HG02623 (cell line): ENCODE measurements at regions not wholly inside any gene's neighbourhood (a gene's known extent, or its start where the extent isn't known, plus 50 kb on each side); places are given as distances from the start of the nearest gene placed in this dataset.

ENCODE experiments used
- ATAC-seq: cut with Tn5 transposase; IDR thresholded peaks from one replicate; pipeline ENCODE4 v1.9.1; 2021; ENCODE audit warnings: moderate library complexity; ENCODE audit not compliant: unreplicated experiment

DNA sequence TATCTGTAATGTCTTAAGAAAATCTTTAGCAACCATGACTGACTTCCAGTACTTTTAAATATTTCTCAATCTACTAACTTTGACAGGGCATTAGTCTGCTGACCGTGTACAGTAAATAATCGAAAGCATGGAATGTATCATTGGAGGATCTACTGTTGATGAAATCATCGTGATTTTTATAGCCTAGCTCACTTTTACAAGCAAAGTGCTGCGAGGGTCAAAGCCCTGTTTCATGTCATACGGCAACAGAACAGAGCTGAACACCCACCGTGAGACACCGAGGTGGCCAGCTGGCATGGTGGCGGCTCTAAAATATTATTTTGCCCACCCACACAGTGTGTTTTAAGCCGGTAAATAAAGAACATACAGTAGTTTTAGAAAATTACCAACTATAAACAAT is 679.3 kb downstream of the FAT4 start:
- ATAC-seq, result no peak

DNA sequence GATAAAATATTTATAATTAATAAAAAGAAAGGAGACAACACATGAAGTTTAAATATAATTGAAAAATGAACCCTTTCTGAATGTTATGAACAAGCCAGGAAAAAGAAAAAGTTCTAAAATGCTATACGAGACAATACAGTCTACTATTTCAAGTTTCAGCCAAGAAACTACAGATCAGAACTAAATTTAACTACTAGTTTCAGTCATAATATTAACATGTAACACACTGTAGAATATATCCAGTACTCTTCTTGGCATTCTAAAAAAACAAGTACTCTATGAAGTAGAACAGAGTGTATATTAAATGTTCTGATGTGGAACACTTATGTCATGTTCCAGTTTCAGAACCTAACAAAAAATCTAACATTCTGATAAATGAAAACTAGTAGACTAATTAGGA is 679.7 kb downstream of the FAT4 start:
- no peak for ATAC-seq

DNA sequence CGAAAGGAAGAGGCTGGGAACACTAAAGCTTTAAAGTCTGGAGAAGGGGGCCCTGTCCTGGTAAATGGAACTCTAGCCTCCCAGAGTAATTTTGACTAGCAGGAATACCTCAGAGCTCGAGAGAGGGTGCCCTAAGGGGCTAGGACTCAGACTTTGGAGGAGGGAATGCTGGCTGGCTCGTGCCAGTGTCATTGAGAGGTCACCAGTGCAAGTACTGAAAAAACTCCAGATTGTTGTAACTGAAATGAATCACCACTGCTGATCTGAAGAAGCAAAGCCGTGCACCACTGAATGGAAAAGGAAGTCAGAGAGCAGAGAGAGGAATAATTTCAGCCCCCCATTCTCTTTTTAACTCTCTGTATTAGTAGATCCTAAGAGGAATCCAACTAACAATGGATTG is 690.2 kb downstream of the FAT4 start:
- no peak for ATAC-seq

DNA sequence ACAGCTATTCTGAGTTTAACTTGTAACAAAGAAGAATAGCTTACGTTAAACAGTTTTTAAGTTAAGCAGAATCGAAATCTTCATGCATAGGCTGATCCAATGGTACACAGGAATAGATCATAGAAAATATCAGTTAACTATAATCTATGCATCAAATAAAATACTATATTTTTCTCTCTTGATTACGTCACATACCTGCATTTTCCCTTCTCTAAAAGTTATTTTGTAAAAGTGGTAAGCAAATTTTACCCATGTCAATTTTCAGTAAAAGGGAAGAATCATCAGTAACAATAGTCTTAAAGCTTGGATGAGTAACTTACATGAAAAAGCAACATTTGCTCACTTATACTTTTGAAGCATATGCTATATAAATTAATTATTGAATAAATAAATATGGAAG is 692.4 kb downstream of the FAT4 start:
- ATAC-seq, result no peak

DNA sequence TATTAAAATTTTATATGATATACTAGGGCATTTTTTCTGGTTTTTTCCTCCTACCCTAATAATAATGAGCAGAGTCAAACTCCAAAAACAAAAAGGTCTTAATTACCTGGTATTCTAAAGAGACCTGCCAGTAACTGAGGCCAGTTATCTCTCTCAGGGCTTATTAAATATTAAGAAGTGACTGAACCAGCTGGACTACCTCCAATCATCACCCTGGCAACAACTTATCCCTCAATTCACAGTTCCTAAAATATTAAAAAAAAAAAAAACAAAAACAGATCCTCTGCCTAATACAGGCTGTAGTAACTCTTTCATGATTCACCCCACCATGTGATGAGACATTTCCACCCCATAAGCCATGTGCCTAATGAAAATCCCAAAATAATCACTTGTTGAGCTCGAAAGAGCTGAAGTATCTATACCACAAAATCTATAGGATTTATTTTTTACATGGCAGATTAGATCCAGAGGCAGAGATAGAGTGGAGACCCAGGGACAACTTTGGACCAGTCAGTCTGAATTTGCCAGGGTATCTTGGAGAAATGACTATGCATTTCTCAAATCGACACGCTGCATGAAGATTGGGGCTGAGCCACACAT is 698.0 kb downstream of the FAT4 start:
- ATAC-seq, result no peak

DNA sequence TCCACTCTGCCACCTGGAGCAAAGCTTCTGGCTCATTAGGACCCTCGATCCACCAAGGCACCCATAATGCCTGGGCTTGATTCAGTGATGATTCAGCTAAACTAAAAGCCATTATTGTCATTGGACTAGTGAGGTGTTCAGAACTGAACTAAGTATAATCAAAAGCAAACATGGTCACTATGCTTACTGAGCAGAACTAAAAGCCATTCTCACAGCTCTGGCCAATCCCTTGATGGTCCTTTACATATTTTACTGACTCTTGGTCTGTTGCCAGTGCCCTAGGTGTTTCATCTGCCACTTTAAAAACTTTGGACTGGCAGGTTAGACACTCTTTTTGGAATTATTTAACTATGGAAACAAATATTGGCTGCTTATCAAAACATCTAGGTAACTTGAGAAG is 703.5 kb downstream of the FAT4 start:
- ATAC-seq, result no peak

DNA sequence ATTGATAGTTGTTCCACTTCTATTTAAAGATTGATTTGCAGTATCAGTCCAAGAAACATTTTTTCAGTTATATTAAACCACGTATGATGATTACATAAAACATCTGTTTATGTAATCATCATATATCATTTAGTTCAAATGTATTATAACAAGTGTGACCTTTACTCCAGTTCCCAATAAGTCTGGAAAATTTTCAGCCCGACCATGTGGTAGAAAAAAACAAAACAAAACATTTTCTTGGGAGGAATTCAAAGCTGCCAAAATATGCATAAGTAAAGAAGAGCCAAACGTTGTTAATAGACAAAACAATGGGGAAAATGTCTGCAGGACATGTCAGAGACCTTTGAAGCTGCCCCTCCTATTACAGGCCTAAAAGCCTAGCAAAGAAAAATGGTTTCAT is 709.1 kb downstream of the FAT4 start:
- ATAC-seq, result no peak

DNA sequence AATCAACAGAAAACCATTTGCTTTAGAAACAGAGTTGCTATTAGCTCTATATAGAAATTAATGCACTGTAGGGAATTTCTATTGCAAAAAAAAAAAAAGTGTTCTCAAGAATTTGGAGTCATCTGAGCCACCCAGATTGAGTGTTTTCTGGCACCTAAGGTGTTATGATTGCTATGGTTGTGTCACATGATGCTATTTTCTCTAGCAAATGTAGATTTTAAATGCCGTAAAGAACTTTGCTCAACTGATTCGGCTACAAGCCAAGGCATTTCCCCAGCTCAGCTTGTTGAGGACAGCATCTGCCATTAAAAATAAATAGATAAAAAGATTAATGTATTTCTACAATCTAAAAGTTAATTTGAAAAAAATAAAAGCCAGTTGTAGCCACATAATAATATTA is 712.8 kb downstream of the FAT4 start:
- ATAC-seq, result no peak

DNA sequence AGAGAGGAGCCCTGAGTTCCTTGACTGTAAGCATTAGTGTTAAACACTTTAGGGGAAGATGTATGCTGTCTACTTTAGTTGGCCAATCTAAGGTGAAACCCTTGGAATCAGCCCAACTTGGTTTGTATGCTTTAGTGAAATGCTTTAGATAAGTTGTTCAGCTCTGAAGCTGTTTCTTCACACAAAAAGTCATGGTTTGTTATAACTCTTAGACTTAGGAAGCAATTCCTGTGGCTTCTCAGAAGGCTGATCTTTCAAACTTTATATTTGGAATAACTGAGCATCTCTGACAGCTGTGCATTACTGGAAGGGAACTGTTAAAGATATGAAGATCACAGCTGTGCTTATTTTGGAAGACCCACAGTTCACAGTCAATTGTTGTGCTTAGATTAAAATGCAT is 714.1 kb downstream of the FAT4 start:
- ATAC-seq, result no peak

DNA sequence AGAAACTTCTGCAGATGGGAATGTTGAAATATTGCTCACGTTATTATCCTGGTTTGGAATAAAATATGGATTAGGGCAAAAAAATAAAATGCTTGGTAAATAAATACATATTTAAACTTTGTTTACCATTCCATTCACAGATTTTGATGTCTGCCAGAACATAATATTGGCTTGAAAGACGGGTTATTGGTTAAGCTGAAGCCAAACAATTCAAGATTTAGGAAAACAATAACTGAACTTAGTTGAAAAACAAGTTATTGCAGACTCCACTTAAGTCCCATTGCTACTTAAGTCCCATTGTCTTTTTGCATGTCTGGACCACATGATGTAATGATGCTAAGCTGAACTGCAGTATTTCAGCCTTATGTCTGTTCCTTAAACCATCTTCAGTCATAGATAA is 722.5 kb downstream of the FAT4 start:
- ATAC-seq, result no peak

DNA sequence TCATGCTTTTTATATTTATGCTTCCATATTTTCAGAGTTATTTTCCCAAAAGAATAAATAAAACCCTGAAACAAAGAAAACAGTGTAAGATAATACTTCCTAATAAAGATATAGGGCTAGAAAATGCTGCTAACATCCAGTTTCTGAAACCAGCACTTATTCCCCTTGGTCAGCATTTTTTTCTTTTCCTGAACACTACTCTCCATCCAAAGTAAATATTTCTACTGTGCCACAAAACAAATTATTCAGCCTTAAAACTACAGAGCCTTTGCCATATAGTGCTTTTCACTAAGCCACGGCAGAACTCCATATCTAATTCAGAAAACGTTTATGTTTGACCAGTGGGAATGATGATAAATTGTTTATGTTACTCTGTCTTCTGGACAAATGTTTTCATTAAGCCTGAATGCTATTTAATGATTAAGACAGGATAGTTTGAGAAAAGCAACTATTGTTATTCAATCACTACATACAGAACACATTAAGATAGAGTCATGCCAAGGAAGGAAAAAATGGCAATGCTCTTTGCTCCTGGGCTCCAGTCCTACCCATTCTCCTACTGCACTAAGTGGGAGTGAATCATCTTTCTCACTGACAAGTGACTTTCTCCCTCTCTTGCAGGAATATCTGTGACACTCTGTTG is 723.9 kb downstream of the FAT4 start:
- ATAC-seq, result no peak

DNA sequence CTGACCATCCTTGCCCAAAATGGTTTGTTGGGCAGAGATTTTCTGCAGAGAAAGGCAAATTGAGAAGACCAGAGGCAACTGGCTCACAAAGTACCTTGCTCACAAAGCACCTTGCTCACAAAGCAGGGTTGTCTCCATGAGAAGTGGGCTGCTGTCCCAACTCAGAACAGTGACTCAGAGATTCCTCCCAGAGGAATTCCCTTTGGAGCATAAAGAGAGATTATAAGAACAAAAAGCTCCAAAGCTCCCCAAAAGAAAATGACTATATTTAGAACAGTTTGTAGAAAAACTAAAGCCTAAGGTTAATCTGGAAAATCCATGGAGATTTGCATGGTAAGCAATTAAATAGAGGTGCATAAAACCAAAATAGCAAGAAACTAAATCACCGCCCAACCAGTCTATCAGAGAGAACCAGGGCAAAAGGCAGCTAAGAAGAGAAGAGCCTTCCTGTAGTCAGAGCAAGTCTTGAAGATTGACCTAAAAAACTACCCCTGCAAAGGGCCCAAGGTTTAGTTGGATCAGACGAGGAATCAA is 731.4 kb downstream of the FAT4 start:
- ATAC-seq, result no peak

DNA sequence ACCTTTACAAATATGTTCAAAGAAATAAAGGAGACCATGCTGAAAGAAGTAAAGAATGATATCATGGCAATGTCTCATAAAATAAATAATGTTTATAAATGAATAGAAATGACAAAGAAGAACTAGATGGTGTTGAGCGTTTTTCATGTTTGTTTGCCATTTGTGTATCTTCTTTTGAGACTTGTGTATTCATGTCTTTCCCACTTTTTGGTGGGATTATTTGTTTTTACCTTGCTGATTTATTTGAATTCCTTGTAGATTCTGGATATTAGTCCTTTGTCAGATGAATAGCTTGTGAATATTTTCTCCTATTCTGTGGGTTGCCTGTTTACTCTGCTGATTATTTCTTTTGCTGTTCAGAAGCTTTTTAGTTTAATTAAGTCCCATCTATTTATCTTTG is 732.4 kb downstream of the FAT4 start:
- no peak for ATAC-seq

DNA sequence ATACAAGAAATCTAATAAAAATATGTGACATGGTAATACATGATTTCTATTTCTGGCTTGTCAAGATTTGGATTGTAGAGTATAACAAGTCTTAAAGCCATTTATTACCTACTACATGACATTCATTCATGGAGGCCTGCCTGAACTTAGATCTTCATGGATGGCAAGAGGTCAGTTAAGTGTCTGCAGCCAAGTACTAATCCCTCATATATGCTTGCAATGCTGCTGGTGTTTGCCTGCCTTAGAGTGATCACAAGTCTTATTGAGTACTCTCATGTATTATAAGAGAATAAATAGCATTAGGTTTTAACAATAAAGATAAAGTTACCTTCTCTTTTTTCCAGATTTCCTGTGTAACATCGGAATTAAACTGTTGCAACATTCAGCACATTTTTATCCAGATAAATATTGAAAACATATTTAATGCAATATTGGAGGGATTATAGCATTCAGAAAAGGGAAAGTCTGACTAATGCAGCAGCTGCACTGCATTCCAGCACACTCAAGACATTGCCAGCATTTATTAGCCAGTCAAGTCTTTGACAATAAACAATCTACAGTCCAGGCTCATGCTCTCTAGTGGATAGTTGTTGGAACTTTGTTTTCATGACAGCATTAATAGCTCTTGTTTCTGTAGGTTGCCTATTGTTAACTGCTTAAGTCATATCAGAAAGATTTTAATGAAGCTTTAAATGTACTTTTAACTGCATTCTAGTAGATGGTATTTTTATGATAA is 737.1 kb downstream of the FAT4 start:
- no peak for ATAC-seq

DNA sequence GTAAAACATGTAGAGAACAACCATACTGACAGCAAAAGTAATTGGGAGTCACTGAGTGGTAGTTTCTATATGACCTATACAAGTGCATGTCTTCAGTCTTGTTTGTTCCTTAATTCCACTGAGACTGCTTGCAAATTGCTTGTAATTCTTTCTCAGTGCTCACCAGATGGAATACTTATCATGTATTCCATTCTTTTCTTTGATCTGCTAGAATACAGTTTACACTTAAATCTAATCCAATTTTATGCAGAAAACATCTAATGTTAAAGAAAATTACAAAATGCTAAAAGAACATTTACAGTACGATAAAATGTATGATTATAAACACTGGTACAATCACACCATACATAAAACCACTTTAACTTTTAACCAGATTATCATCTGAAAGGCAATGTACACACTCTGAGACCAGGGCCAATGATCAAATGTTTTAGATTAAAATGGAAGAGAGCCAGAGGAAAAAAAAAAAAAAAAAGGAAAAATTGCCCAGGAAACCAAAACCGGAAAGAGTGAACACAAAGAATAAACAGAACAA is 741.4 kb downstream of the FAT4 start:
- no peak for ATAC-seq

DNA sequence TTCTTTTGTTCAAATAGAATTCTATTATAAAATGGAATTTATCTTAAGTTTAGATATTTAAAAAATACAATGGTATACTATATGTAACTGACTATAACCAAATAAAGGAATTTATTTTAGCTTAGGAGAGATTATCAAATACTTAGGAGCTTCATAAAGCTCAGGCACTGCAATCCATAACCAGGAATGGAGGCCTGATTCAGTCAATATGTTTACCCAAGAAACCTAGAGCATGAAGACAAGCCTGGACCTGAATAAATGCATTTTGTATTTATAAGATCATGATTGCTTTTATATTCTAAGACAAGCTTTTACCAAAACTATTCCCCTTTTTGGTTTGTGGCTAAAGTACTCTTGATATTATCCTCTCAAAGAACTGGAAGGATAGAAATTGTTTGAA is 742.6 kb downstream of the FAT4 start:
- ATAC-seq, result no peak

DNA sequence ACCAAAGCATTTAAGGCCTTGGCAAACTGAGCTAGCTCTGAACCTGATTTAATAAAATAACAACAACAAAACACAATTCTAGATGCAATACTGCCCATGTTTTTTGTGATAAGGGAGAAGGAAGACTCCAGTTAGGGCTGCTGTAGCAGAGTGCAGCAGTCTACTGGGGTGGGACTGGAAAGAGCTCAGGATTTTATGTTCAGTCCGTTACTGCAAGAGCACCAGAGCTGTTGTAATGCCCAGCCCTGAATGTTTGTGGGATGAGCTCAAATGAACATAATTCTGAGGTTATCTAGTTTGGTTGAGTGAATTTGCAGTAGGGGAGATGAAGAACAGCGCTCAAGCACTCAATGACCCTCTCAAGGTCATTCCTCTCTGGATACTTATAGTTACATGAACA is 743.8 kb downstream of the FAT4 start:
- ATAC-seq, result no peak

DNA sequence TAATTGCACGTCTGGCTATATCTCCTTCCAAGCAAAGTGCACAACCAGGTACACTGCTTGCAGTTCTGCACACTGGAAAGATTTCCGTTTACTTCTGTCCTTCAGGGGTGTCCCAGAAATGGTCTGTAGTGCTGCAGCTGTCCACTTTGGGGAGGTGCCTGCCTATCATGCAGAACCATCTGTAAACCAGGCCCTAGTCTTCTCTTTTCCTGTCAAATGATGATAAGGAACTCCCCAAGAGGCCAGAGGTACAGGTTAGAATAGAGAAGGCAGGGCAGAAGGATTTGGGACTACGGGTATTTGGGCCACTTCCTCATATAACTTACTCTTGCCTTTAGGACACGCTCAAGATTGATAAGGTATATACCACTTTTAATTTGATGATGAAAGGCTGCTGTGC is 746.9 kb downstream of the FAT4 start:
- no peak for ATAC-seq

DNA sequence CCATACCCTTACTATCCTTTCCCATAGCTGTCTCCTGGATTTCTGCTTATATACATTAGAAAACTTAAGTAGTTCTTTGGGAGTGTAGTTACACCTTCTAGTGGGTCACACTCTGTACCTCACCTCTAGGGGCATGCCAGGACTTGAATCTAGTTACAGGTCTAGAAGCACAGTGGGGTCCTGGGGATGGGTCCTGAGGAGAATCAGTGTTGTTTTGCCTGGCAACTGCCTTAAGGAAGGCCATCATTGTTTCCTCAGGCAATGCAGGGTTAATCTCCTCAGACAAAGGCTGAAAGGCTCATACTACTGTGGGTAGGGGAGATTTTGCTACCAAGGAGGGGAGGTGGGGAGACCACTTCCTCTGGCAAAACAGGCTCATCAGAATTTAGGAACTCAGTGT is 750.3 kb downstream of the FAT4 start:
- ATAC-seq, result no peak

DNA sequence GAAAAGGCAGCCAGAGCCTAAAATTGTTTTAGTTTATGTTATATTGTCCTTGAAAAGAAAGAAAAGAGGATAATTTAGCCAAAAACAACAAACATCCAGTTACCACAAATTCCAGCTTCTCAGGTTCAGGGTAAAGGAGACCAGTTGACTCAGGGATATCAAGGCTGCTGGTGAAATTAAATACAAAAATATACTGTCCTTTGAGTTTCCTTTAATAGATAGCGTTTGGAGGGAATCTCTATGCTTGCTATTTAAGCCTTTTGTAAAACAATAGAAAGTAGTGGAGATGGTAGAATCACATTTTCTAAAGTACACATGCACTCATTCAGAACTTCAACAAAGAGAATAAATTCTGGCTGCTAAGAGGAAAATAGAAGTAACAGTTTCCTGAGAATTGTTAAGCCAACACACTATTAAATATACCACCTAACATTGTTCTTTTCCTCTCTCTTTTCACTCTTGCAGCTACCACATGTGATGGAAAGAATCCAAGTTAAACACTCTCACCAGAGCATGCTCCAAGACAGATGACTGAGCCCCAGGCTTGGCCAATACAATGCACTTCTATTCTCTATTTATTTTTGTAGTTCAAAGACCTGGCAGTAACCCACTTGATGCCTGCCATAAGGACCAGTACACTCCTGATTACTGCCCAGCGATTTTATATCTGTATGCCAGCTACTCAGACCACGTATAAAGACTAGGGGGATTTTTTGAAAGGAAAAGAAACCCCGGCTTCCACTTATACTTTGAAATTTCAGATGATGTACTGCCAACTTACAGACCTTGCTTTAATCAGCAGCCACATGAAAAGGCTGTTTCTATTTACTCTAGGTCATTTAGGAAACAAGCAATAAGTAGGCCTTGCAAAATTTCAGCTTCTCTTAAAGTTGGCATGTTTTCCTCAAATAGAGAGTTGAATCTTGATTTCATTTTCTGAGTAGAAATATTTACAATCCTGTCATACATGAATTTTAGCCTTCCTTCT is 756.9 kb downstream of the FAT4 start:
- ATAC-seq, result no peak

DNA sequence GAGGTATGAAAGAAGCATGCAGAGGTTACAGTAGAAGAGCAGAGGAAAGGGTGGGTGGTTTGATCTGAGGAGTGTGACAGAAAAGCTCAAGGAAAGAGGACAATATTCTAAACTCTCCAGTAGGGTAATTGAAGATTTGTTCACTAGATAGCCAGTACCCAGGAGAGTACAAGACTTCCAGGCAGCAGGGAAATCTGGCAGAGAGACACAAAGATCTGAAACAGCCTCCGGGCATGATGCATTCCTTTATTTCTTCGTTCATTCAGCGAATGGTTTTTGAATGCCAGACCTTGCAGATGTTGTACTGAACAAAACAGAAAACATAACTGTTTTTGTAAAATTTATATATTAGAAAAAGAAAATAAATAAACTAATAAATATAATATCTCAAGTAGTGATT is 766.6 kb downstream of the FAT4 start:
- no peak for ATAC-seq
